HPDE6-E6E7 (cell line): ENCODE measurements at regions not wholly inside any gene's neighbourhood (a gene's known extent, or its start where the extent isn't known, plus 50 kb on each side); places are given as distances from the start of the nearest gene placed in this dataset.

ENCODE experiments used
- DNase-seq: peaks from one replicate; pipeline ENCODE4 v3.0.0; 2011; ENCODE audit warnings: missing footprints; ENCODE audit errors: extremely low spot score

- no peak for DNase-seq
Measured at GRCh38 chr1:47630346-47630745, 192.5 kb downstream of the FOXD2 start.

- no peak for DNase-seq
Measured at GRCh38 chr1:47631411-47631995, 193.7 kb downstream of the FOXD2 start.

- DNase-seq, result no peak
Measured at GRCh38 chr1:47635111-47635510, 197.3 kb downstream of the FOXD2 start.

GRCh38 chr1:47635597-47635996 is 197.8 kb downstream of the FOXD2 start:
- no peak for DNase-seq

- DNase-seq, result no peak
Measured at GRCh38 chr1:47637111-47637685, 199.4 kb downstream of the FOXD2 start.

GRCh38 chr1:47638240-47638639 is 200.4 kb downstream of the FOXD2 start:
- DNase-seq, result no peak

- no peak for DNase-seq
Measured at GRCh38 chr1:47638713-47639112, 200.9 kb downstream of the FOXD2 start.

- DNase-seq, result no peak
Measured at GRCh38 chr1:47643306-47644211, 205.7 kb downstream of the FOXD2 start.

- no peak for DNase-seq
Measured at GRCh38 chr1:47644212-47644573, 206.3 kb downstream of the FOXD2 start.

- no peak for DNase-seq
Measured at GRCh38 chr1:47645151-47645550, 207.3 kb downstream of the FOXD2 start.

- DNase-seq, result no peak
Measured at GRCh38 chr1:47646676-47647075, 208.8 kb downstream of the FOXD2 start.

GRCh38 chr1:47647327-47647845 is 209.5 kb downstream of the FOXD2 start:
- no peak for DNase-seq

- DNase-seq, result peak; percentile 90
Measured at GRCh38 chr1:47650205-47650604, 212.4 kb downstream of the FOXD2 start.

- DNase-seq, result no peak
Measured at GRCh38 chr1:47650611-47651010, 212.8 kb downstream of the FOXD2 start.

GRCh38 chr1:47651311-47652089 is 213.7 kb downstream of the FOXD2 start:
- no peak for DNase-seq

GRCh38 chr1:47655521-47656300 is 217.9 kb downstream of the FOXD2 start:
- no peak for DNase-seq

- DNase-seq, result no peak
Measured at GRCh38 chr1:47656719-47657685, 219.2 kb downstream of the FOXD2 start.

- DNase-seq, result no peak
Measured at GRCh38 chr1:47658161-47658920, 220.5 kb downstream of the FOXD2 start.

GRCh38 chr1:47659146-47659545 is 221.3 kb downstream of the FOXD2 start:
- no peak for DNase-seq
